A673 (cell line): ENCODE measurements at regions not wholly inside any gene's neighbourhood (a gene's known extent, or its start where the extent isn't known, plus 50 kb on each side); places are given as distances from the start of the nearest gene placed in this dataset.

ENCODE experiments used
- BruUV-seq: library from RNA; stranded (reverse); fragments of 400-500 nt; replicated peaks from 2 replicates; lab custom pipeline; 2021; lab: Mats Ljungman, UMichigan
- CTCF ChIA-PET: fragments of 300-600 bp; sonication (Branson Sonifier 250); formaldehyde crosslinking; loops from one replicate; lab custom pipeline; 2022; ENCODE audit warnings: antibody characterized with exemption; lab: Charles Lee
- POLR2A ChIA-PET: fragments of 300-600 bp; sonication (Branson Sonifier 250); formaldehyde crosslinking; loops from one replicate; lab custom pipeline; 2022; ENCODE audit warnings: antibody characterized with exemption; ENCODE audit not compliant: low non-redundant PET; lab: Charles Lee
- DNase-seq: peaks from one replicate; pipeline ENCODE4 v3.0.0-alpha.2; 2015; ENCODE audit warnings: low spot score
- H3K27ac ChIP-seq: fragments of 200-600 bp; sonication (generic); 2 replicates; pipeline ENCODE4 v1.5.1; 2016; ENCODE audit warnings: mixed run types, low read depth, mild to moderate bottlenecking, mixed read lengths, antibody characterized with exemption, low read length; ENCODE audit not compliant: poor library complexity, severe bottlenecking
- H3K27me3 ChIP-seq: fragments of 200-600 bp; sonication (generic); replicated peaks from 2 replicates; pipeline ENCODE4 v1.6.1; 2017; ENCODE audit warnings: mixed run types, low read depth, mild to moderate bottlenecking, mixed read lengths, antibody characterized with exemption, low read length; ENCODE audit not compliant: insufficient read depth, poor library complexity
- H3K36me3 ChIP-seq: fragments of 200-600 bp; sonication (generic); 2 replicates; pipeline ENCODE4 v1.6.1; 2016; ENCODE audit warnings: mixed run types, mild to moderate bottlenecking, mixed read lengths, antibody characterized with exemption, low read length; ENCODE audit not compliant: insufficient read depth, poor library complexity, severe bottlenecking
- H3K4me1 ChIP-seq: fragments of 200-600 bp; sonication (generic); 2 replicates; pipeline ENCODE4 v1.6.1; 2017; ENCODE audit warnings: mixed run types, mild to moderate bottlenecking, mixed read lengths, antibody characterized with exemption, low read length; ENCODE audit not compliant: insufficient read depth, poor library complexity, severe bottlenecking
- H3K4me3 ChIP-seq: fragments of 200-600 bp; sonication (generic); 2 replicates; pipeline ENCODE4 v1.5.1; 2016; ENCODE audit warnings: low read depth, mixed run types, mild to moderate bottlenecking, mixed read lengths, low read length; ENCODE audit not compliant: poor library complexity, severe bottlenecking
- H3K9me3 ChIP-seq: fragments of 200-600 bp; sonication (generic); 2 replicates; pipeline ENCODE4 v1.6.1; 2016; ENCODE audit warnings: mixed run types, low read depth, mild to moderate bottlenecking, mixed read lengths, antibody characterized with exemption, low read length; ENCODE audit not compliant: poor library complexity, severe bottlenecking
- EZH2 ChIP-seq: fragments of 200-600 bp; sonication (generic); IDR thresholded peaks from 2 replicates; pipeline ENCODE4 v1.6.1; 2017; ENCODE audit warnings: borderline replicate concordance, low read depth, mild to moderate bottlenecking, mixed read lengths, antibody characterized with exemption, low read length; ENCODE audit not compliant: poor library complexity, severe bottlenecking
- intact Hi-C: fragments of 100-400 bp; cut with micrococcal nuclease; formaldehyde crosslinking; loops from one replicate; pipeline ENCODE4 v1.10.0; 2022; ENCODE audit not compliant: unreplicated experiment
- TF ChIP-seq, protein P1 (sequence below): fragments of 300-800, 200-600 bp; sonication (generic); conservative IDR thresholded peaks from 2 replicates; pipeline ENCODE4 v1.5.1; 2017; ENCODE audit warnings: low read depth, mild to moderate bottlenecking, antibody characterized with exemption, low read length, moderate library complexity, mixed read lengths

- Histone ChIP-seq H3K27me3 (no peaks in the 10 kb centered on the region), H3K4me1 (no peaks in the 10 kb centered on the region), H3K27ac (no peak overlapping the region), H3K36me3 (no peaks in the 10 kb centered on the region), H3K9me3 (no peaks in the 10 kb centered on the region), H3K4me3 (no peak overlapping the region)
- intact Hi-C loops, result no loop called here
- TF ChIP-seq, protein P1, sequence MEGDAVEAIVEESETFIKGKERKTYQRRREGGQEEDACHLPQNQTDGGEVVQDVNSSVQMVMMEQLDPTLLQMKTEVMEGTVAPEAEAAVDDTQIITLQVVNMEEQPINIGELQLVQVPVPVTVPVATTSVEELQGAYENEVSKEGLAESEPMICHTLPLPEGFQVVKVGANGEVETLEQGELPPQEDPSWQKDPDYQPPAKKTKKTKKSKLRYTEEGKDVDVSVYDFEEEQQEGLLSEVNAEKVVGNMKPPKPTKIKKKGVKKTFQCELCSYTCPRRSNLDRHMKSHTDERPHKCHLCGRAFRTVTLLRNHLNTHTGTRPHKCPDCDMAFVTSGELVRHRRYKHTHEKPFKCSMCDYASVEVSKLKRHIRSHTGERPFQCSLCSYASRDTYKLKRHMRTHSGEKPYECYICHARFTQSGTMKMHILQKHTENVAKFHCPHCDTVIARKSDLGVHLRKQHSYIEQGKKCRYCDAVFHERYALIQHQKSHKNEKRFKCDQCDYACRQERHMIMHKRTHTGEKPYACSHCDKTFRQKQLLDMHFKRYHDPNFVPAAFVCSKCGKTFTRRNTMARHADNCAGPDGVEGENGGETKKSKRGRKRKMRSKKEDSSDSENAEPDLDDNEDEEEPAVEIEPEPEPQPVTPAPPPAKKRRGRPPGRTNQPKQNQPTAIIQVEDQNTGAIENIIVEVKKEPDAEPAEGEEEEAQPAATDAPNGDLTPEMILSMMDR, result no peak
- TF ChIP-seq EZH2, result no peak
- DNase-seq, result no peak
- POLR2A ChIA-PET, result interaction anchor here (0.5 kb wide), 1 partner anchor 45 kb away, joined by 5 read pairs; no protein-coding TSS in a partner anchor
- no TSS peak for BruUV-seq
- CTCF ChIA-PET, result no interaction called here
These were observed 814.2 kb upstream of the TENM4 start for GRCh38 chr11:80255021-80255420.

GRCh38 chr11:80241766-80242165 lies 800.9 kb upstream of the TENM4 start:
- no peak for TF ChIP-seq EZH2
- TF ChIP-seq, protein P1, result no peak
- ChIA-PET CTCF (no interaction called here), POLR2A (interaction anchor here (0.6 kb wide), 1 partner anchor 17 kb away, joined by 4 read pairs; no protein-coding TSS in a partner anchor)
- H3K9me3 ChIP-seq, result no peaks in the 10 kb centered on the region
- no peak overlapping the region for H3K27ac ChIP-seq
- no TSS peak for BruUV-seq
- H3K4me1 ChIP-seq, result no peaks in the 10 kb centered on the region
- H3K4me3 ChIP-seq, result no peak overlapping the region
- H3K36me3 ChIP-seq, result no peaks in the 10 kb centered on the region
- intact Hi-C loops, result no loop called here
- H3K27me3 ChIP-seq, result no peaks in the 10 kb centered on the region
- DNase-seq, result no peak

GRCh38 chr11:80240245-80240644 lies 799.4 kb upstream of the TENM4 start:
- no peak overlapping the region for H3K4me3 ChIP-seq
- no peaks in the 10 kb centered on the region for H3K27me3 ChIP-seq
- no peaks in the 10 kb centered on the region for H3K4me1 ChIP-seq
- DNase-seq, result no peak
- CTCF ChIA-PET, result no interaction called here
- no peaks in the 10 kb centered on the region for H3K36me3 ChIP-seq
- intact Hi-C loops, result no loop called here
- POLR2A ChIA-PET, result no interaction called here
- TF ChIP-seq EZH2, result no peak
- TF ChIP-seq, protein P1, result no peak
- peaks cover 6% of the 10 kb centered on the region for H3K9me3 ChIP-seq
- H3K27ac ChIP-seq, result no peak overlapping the region
- BruUV-seq, result no TSS peak
